ENCODE measurements at regions not wholly inside any gene's neighbourhood (a gene's known extent, or its start where the extent isn't known, plus 50 kb on each side); places are given as distances from the start of the nearest gene placed in this dataset.

- DNase-seq (ENCODE audit: low spot score), result no peak
Measured at GRCh38 chr5:118687661-118688621, 300.4 kb downstream of the DTWD2 start.

GRCh38 chr5:118687100-118687499, 301.2 kb downstream of the DTWD2 start:
- no peak for DNase-seq (ENCODE audit: low spot score)

- DNase-seq (ENCODE audit: low spot score), result no peak
Measured at GRCh38 chr5:118681655-118682054, 306.7 kb downstream of the DTWD2 start.

GRCh38 chr5:118679264-118679940, 308.9 kb downstream of the DTWD2 start:
- DNase-seq (ENCODE audit: low spot score), result no peak

- no peak for DNase-seq (ENCODE audit: low spot score)
Measured at GRCh38 chr5:118678746-118679145, 309.6 kb downstream of the DTWD2 start.

- DNase-seq (ENCODE audit: low spot score), result no peak
Measured at GRCh38 chr5:118675247-118675646, 313.1 kb downstream of the DTWD2 start.

GRCh38 chr5:118657576-118657975, 330.8 kb downstream of the DTWD2 start:
- no peak for DNase-seq (ENCODE audit: low spot score)

GRCh38 chr5:118653872-118654271, 334.5 kb downstream of the DTWD2 start:
- no peak for DNase-seq (ENCODE audit: low spot score)

GRCh38 chr5:118653183-118653582, 335.2 kb downstream of the DTWD2 start:
- DNase-seq (ENCODE audit: low spot score), result no peak

GRCh38 chr5:118651002-118651401, 337.3 kb downstream of the DTWD2 start:
- no peak for DNase-seq (ENCODE audit: low spot score)

GRCh38 chr5:118647587-118647986, 340.8 kb downstream of the DTWD2 start:
- no peak for DNase-seq (ENCODE audit: low spot score)

- DNase-seq (ENCODE audit: low spot score), result no peak
Measured at GRCh38 chr5:118646917-118647316, 341.4 kb downstream of the DTWD2 start.

- DNase-seq (ENCODE audit: low spot score), result no peak
Measured at GRCh38 chr5:118637947-118638670, 350.2 kb downstream of the DTWD2 start.

- no peak for DNase-seq (ENCODE audit: low spot score)
Measured at GRCh38 chr5:118628660-118629354, 359.5 kb downstream of the DTWD2 start.

- no peak for DNase-seq (ENCODE audit: low spot score)
Measured at GRCh38 chr5:118620233-118620632, 368.1 kb downstream of the DTWD2 start.

GRCh38 chr5:118619823-118620222, 368.5 kb downstream of the DTWD2 start:
- DNase-seq (ENCODE audit: low spot score), result no peak

GRCh38 chr5:118616281-118616680, 372.1 kb downstream of the DTWD2 start:
- DNase-seq (ENCODE audit: low spot score), result no peak

- DNase-seq (ENCODE audit: low spot score), result no peak
Measured at GRCh38 chr5:118614731-118615456, 373.5 kb downstream of the DTWD2 start.

- DNase-seq (ENCODE audit: low spot score), result peak; percentile 5
Measured at GRCh38 chr5:118611332-118611945, 376.9 kb downstream of the DTWD2 start.

- no peak for DNase-seq (ENCODE audit: low spot score)
Measured at GRCh38 chr5:118606940-118607339, 381.4 kb downstream of the DTWD2 start.

- DNase-seq (ENCODE audit: low spot score), result no peak
Measured at GRCh38 chr5:118605761-118606160, 382.6 kb downstream of the DTWD2 start.
